ENCODE measurements at regions not wholly inside any gene's neighbourhood (a gene's known extent, or its start where the extent isn't known, plus 50 kb on each side); places are given as distances from the start of the nearest gene placed in this dataset.

GRCh38 chr4:106869551-106869950 lies 166.6 kb downstream of the DKK2 start:
- no peak overlapping the region for H3K4me3 Mint-ChIP-seq
- peaks cover 0 to 14% (median 0%) of the 10 kb centered on the region in 11 donors for H3K9me3 Mint-ChIP-seq
- H3K27me3 Mint-ChIP-seq, result no peaks in the 10 kb centered on the region
- H3K4me1 Mint-ChIP-seq, result no peaks in the 10 kb centered on the region
- H3K4me1 ChIP-seq (ENCODE audit: control insufficient read depth in 2 of 2, insufficient read depth in 2 of 2, low read length in 2 of 2), result no peaks in the 10 kb centered on the region
- no peak for DNase-seq
- ATAC-seq, result no peak
- no peaks in the 10 kb centered on the region for H3K9me3 ChIP-seq (ENCODE audit: control insufficient read depth in 2 of 3, low read length in 3 of 3)
- ChIA-PET POLR2A (no interaction called here), CTCF (no interaction called here)
- H3K36me3 Mint-ChIP-seq, result no peaks in the 10 kb centered on the region
- H3K4me3 ChIP-seq (ENCODE audit: low read length), result no peak overlapping the region
- intact Hi-C loops (cut with micrococcal nuclease), result no loop called here
- no peak overlapping the region for H3K27ac ChIP-seq (ENCODE audit: low read depth, low read length)
- no peak overlapping the region for H3K27ac Mint-ChIP-seq
- no peaks in the 10 kb centered on the region for H3K36me3 ChIP-seq (ENCODE audit: control insufficient read depth in 2 of 3, insufficient read depth in 3 of 3, low read length in 3 of 3)
- H3K27me3 ChIP-seq (ENCODE audit: control insufficient read depth in 2 of 2, insufficient read depth in 2 of 2, low read length in 2 of 2), result no peaks in the 10 kb centered on the region

- Mint-ChIP-seq H3K9me3 (peaks cover 0 to 11% (median 0%) of the 10 kb centered on the region in 11 donors), H3K4me3 (no peak overlapping the region), H3K4me1 (no peaks in the 10 kb centered on the region), H3K27ac (no peak overlapping the region), H3K27me3 (no peaks in the 10 kb centered on the region), H3K36me3 (no peaks in the 10 kb centered on the region)
- Histone ChIP-seq H3K27ac (ENCODE audit: low read depth, low read length) (no peak overlapping the region), H3K4me3 (ENCODE audit: low read length) (no peak overlapping the region), H3K36me3 (ENCODE audit: control insufficient read depth in 2 of 3, insufficient read depth in 3 of 3, low read length in 3 of 3) (no peaks in the 10 kb centered on the region), H3K4me1 (ENCODE audit: control insufficient read depth in 2 of 2, insufficient read depth in 2 of 2, low read length in 2 of 2) (no peaks in the 10 kb centered on the region), H3K9me3 (ENCODE audit: control insufficient read depth in 2 of 3, low read length in 3 of 3) (no peaks in the 10 kb centered on the region), H3K27me3 (ENCODE audit: control insufficient read depth in 2 of 2, insufficient read depth in 2 of 2, low read length in 2 of 2) (no peaks in the 10 kb centered on the region)
- CTCF ChIA-PET, result no interaction called here
- DNase-seq, result no peak
- POLR2A ChIA-PET, result no interaction called here
- no peak for ATAC-seq
- intact Hi-C loops (cut with micrococcal nuclease), result no loop called here
Measured at GRCh38 chr4:106868381-106869035, 167.6 kb downstream of the DKK2 start.

DNA sequence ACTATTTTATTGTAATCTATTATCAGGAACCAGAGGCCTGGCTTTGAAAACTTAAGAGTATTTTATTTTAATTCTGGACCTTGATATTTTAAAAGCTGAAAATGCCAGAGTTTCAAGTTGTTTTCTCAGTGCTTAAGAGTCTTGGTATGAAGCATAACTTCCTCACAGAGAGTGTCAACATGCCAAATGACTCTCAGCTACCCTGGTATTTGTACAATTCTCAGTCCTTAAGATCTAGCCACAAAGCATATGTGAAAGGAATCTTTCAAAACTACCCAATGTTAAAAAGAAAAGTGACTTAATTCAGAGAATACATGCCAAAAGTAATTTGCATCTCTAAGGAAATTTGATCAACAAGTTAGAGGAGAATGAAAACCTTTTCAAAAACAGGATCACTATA lies 171.9 kb downstream of the DKK2 start:
- POLR2A ChIA-PET, result no interaction called here
- ATAC-seq, result no peak
- Histone ChIP-seq H3K27me3 (ENCODE audit: control insufficient read depth in 2 of 2, insufficient read depth in 2 of 2, low read length in 2 of 2) (no peaks in the 10 kb centered on the region), H3K4me1 (ENCODE audit: control insufficient read depth in 2 of 2, insufficient read depth in 2 of 2, low read length in 2 of 2) (no peaks in the 10 kb centered on the region), H3K36me3 (ENCODE audit: control insufficient read depth in 2 of 3, insufficient read depth in 3 of 3, low read length in 3 of 3) (no peaks in the 10 kb centered on the region), H3K9me3 (ENCODE audit: control insufficient read depth in 2 of 3, low read length in 3 of 3) (no peaks in the 10 kb centered on the region), H3K27ac (ENCODE audit: low read depth, low read length) (no peak overlapping the region), H3K4me3 (ENCODE audit: low read length) (no peak overlapping the region)
- no peaks in the 10 kb centered on the region for H3K4me1 Mint-ChIP-seq
- H3K27me3 Mint-ChIP-seq, result no peaks in the 10 kb centered on the region
- no peak for DNase-seq
- H3K4me3 Mint-ChIP-seq, result no peak overlapping the region
- CTCF ChIA-PET, result no interaction called here
- no peaks in the 10 kb centered on the region for H3K36me3 Mint-ChIP-seq
- H3K9me3 Mint-ChIP-seq, result peaks cover 0 to 6% (median 0%) of the 10 kb centered on the region in 11 donors
- no peak overlapping the region for H3K27ac Mint-ChIP-seq
- intact Hi-C loops (cut with micrococcal nuclease), result no loop called here

DNA sequence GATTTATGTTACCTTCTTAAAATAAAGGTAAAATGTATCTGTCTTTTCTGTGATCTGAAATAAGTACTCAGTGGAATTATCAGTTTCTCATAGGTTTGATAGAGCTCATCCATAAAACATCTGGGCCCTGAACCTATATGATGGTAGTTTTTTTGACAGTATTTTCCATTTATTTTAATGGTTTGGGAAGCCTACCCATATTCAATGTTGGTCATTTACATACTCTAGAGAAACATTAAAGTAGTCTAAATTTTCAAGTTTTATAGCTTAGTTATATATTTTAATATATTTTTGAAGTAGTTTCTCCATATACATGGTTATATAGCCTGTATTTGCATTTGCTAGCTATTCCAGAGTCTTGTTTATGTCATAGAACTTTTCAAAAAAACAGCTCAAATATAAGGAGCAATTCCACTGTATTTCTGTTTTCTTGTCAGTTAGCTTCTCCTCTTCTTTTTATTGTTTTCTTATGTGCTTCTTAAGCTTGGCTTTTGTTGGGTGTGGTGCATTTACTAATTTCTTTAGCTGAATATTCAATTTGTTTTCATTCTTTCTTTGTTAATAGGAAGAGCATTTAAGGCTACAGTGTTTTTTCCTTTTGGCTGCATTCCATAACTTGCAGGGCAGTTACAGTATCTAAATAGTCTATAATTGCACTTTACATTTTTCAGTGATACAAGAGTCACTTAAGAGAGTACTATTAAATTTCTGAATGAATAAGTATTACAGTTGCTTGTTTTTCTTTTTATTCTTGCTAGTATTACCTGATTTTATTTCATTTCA lies 181.4 kb downstream of the DKK2 start:
- H3K36me3 Mint-ChIP-seq, result no peaks in the 10 kb centered on the region
- no peak overlapping the region for H3K4me3 Mint-ChIP-seq
- no peak overlapping the region for H3K4me3 ChIP-seq (ENCODE audit: low read length)
- POLR2A ChIA-PET, result no interaction called here
- H3K9me3 ChIP-seq (ENCODE audit: control insufficient read depth in 2 of 3, low read length in 3 of 3), result no peaks in the 10 kb centered on the region
- H3K27ac ChIP-seq (ENCODE audit: low read depth, low read length), result no peak overlapping the region
- intact Hi-C loops (cut with micrococcal nuclease), result no loop called here
- no peak overlapping the region for H3K27ac Mint-ChIP-seq
- H3K27me3 ChIP-seq (ENCODE audit: control insufficient read depth in 2 of 2, insufficient read depth in 2 of 2, low read length in 2 of 2), result no peaks in the 10 kb centered on the region
- no peaks in the 10 kb centered on the region for H3K27me3 Mint-ChIP-seq
- peaks cover 0 to 11% (median under 1%) of the 10 kb centered on the region in 11 donors for H3K9me3 Mint-ChIP-seq
- H3K36me3 ChIP-seq (ENCODE audit: control insufficient read depth in 2 of 3, insufficient read depth in 3 of 3, low read length in 3 of 3), result no peaks in the 10 kb centered on the region
- no peak for ATAC-seq
- no peaks in the 10 kb centered on the region for H3K4me1 Mint-ChIP-seq
- no peaks in the 10 kb centered on the region for H3K4me1 ChIP-seq (ENCODE audit: control insufficient read depth in 2 of 2, insufficient read depth in 2 of 2, low read length in 2 of 2)
- DNase-seq, result no peak
- CTCF ChIA-PET, result no interaction called here

GRCh38 chr4:106852426-106852825 lies 183.7 kb downstream of the DKK2 start:
- Mint-ChIP-seq H3K36me3 (no peaks in the 10 kb centered on the region), H3K27me3 (no peaks in the 10 kb centered on the region), H3K27ac (no peak overlapping the region), H3K9me3 (peaks cover 0 to 13% (median 2%) of the 10 kb centered on the region in 11 donors), H3K4me1 (no peaks in the 10 kb centered on the region), H3K4me3 (no peak overlapping the region)
- no peak for DNase-seq
- H3K4me3 ChIP-seq (ENCODE audit: low read length), result no peak overlapping the region
- H3K36me3 ChIP-seq (ENCODE audit: control insufficient read depth in 2 of 3, insufficient read depth in 3 of 3, low read length in 3 of 3), result no peaks in the 10 kb centered on the region
- ChIA-PET CTCF (no interaction called here), POLR2A (no interaction called here)
- H3K9me3 ChIP-seq (ENCODE audit: control insufficient read depth in 2 of 3, low read length in 3 of 3), result no peaks in the 10 kb centered on the region
- intact Hi-C loops (cut with micrococcal nuclease), result no loop called here
- ATAC-seq, result no peak
- H3K27ac ChIP-seq (ENCODE audit: low read depth, low read length), result no peak overlapping the region
- H3K27me3 ChIP-seq (ENCODE audit: control insufficient read depth in 2 of 2, insufficient read depth in 2 of 2, low read length in 2 of 2), result no peaks in the 10 kb centered on the region
- H3K4me1 ChIP-seq (ENCODE audit: control insufficient read depth in 2 of 2, insufficient read depth in 2 of 2, low read length in 2 of 2), result no peaks in the 10 kb centered on the region

DNA sequence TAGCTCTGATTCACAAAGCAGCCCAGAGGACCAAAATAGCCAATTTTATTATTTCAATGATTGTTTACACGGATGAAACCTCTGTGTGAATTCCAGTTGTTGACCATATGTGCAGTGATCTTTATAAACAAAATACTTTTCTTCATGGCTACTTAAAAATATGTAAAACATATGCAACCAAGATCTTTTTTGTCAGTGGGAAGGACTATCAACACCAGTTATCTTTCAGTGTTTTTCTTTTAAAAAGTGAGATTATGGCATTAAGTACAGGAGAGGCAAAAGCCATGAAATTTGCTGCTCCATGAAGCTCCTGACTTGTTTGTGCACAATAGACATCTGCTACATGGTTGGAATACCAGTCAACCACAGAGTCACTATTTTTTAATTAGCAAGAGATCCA lies 184.4 kb downstream of the DKK2 start:
- no peak overlapping the region for H3K27ac Mint-ChIP-seq

DNA sequence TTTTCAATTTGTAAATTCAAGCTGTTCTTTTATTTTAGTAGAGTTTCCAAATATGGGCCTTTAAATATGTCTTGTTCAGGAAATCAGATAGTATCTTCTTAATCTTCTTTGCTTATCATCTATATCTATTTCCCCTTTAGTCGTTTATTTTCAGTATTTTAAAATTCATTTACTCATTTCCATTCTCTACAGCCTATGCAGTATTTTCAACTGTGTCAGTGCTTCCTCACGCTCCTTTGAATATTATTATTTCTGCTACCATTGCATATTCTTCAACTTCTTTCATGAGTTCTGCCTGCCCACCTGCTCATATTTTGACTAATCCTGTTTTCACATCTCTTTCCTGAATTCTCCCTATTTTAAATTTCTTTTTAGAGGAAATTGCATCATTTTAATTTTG lies 185.4 kb downstream of the DKK2 start:
- Histone ChIP-seq H3K4me3 (ENCODE audit: low read length) (no peak overlapping the region), H3K27ac (ENCODE audit: low read depth, low read length) (no peak overlapping the region), H3K4me1 (ENCODE audit: control insufficient read depth in 2 of 2, insufficient read depth in 2 of 2, low read length in 2 of 2) (no peaks in the 10 kb centered on the region), H3K36me3 (ENCODE audit: control insufficient read depth in 2 of 3, insufficient read depth in 3 of 3, low read length in 3 of 3) (no peaks in the 10 kb centered on the region), H3K27me3 (ENCODE audit: control insufficient read depth in 2 of 2, insufficient read depth in 2 of 2, low read length in 2 of 2) (no peaks in the 10 kb centered on the region), H3K9me3 (ENCODE audit: control insufficient read depth in 2 of 3, low read length in 3 of 3) (no peaks in the 10 kb centered on the region)
- Mint-ChIP-seq H3K36me3 (no peaks in the 10 kb centered on the region), H3K9me3 (peaks cover 0 to 13% (median 2%) of the 10 kb centered on the region in 11 donors), H3K27me3 (no peaks in the 10 kb centered on the region), H3K27ac (no peak overlapping the region), H3K4me1 (no peaks in the 10 kb centered on the region), H3K4me3 (no peak overlapping the region)
- CTCF ChIA-PET, result interaction anchor here (0.7 kb wide), 1 partner anchor 8 kb away, joined by 3 read pairs; no protein-coding TSS in a partner anchor
- DNase-seq (no peak), ATAC-seq (no peak)
- intact Hi-C loops (cut with micrococcal nuclease), result no loop called here
- POLR2A ChIA-PET, result no interaction called here

More for the DNA sequence above, 184.4 kb downstream of the DKK2 start:
- H3K36me3 Mint-ChIP-seq, result no peaks in the 10 kb centered on the region
- ATAC-seq (no peak), DNase-seq (no peak)
- Histone ChIP-seq H3K36me3 (ENCODE audit: control insufficient read depth in 2 of 3, insufficient read depth in 3 of 3, low read length in 3 of 3) (no peaks in the 10 kb centered on the region), H3K27ac (ENCODE audit: low read depth, low read length) (no peak overlapping the region), H3K4me3 (ENCODE audit: low read length) (no peak overlapping the region), H3K9me3 (ENCODE audit: control insufficient read depth in 2 of 3, low read length in 3 of 3) (no peaks in the 10 kb centered on the region), H3K27me3 (ENCODE audit: control insufficient read depth in 2 of 2, insufficient read depth in 2 of 2, low read length in 2 of 2) (no peaks in the 10 kb centered on the region), H3K4me1 (ENCODE audit: control insufficient read depth in 2 of 2, insufficient read depth in 2 of 2, low read length in 2 of 2) (no peaks in the 10 kb centered on the region)
- POLR2A ChIA-PET, result no interaction called here
- CTCF ChIA-PET, result no interaction called here
- H3K4me3 Mint-ChIP-seq, result no peak overlapping the region
- no peaks in the 10 kb centered on the region for H3K4me1 Mint-ChIP-seq
- no peaks in the 10 kb centered on the region for H3K27me3 Mint-ChIP-seq
- H3K9me3 Mint-ChIP-seq, result peaks cover 0 to 13% (median 2%) of the 10 kb centered on the region in 11 donors
- intact Hi-C loops (cut with micrococcal nuclease), result no loop called here

All from naive thymus-derived CD4-positive, alpha-beta T cell (primary cell).